ENCODE measurements at regions not wholly inside any gene's neighbourhood (a gene's known extent, or its start where the extent isn't known, plus 50 kb on each side); places are given as distances from the start of the nearest gene placed in this dataset.

GRCh38 chr12:127678945-127679344 lies 588.0 kb upstream of the TMEM132C start:
- no peak overlapping the region for H3K4me3 ChIP-seq (replicated peaks in 1 of 2; ENCODE audit: low read depth in 2 of 2, low read length in 2 of 2)
- TF ChIP-seq, protein P1, sequence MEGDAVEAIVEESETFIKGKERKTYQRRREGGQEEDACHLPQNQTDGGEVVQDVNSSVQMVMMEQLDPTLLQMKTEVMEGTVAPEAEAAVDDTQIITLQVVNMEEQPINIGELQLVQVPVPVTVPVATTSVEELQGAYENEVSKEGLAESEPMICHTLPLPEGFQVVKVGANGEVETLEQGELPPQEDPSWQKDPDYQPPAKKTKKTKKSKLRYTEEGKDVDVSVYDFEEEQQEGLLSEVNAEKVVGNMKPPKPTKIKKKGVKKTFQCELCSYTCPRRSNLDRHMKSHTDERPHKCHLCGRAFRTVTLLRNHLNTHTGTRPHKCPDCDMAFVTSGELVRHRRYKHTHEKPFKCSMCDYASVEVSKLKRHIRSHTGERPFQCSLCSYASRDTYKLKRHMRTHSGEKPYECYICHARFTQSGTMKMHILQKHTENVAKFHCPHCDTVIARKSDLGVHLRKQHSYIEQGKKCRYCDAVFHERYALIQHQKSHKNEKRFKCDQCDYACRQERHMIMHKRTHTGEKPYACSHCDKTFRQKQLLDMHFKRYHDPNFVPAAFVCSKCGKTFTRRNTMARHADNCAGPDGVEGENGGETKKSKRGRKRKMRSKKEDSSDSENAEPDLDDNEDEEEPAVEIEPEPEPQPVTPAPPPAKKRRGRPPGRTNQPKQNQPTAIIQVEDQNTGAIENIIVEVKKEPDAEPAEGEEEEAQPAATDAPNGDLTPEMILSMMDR (IDR thresholded peaks at IDR 0.05; ENCODE audit: low read depth, low read length): no peak
- DNase-seq (ENCODE audit: low read depth in 2 of 2): no peak

- TF ChIP-seq, protein P1 (IDR thresholded peaks at IDR 0.05; ENCODE audit: low read depth, low read length): no peak
- H3K4me3 ChIP-seq (replicated peaks in 1 of 2; ENCODE audit: low read depth in 2 of 2, low read length in 2 of 2): no peak overlapping the region
- DNase-seq (ENCODE audit: low read depth in 2 of 2): peak in 1 of 2 donors; percentile 42
Measured at GRCh38 chr12:127680516-127680915, 586.5 kb upstream of the TMEM132C start.

GRCh38 chr12:127681151-127681754 lies 585.7 kb upstream of the TMEM132C start:
- no peak overlapping the region for H3K4me3 ChIP-seq (replicated peaks in 1 of 2; ENCODE audit: low read depth in 2 of 2, low read length in 2 of 2)
- TF ChIP-seq, protein P1 (IDR thresholded peaks at IDR 0.05; ENCODE audit: low read depth, low read length): no peak
- no peak for DNase-seq (ENCODE audit: low read depth in 2 of 2)

DNA sequence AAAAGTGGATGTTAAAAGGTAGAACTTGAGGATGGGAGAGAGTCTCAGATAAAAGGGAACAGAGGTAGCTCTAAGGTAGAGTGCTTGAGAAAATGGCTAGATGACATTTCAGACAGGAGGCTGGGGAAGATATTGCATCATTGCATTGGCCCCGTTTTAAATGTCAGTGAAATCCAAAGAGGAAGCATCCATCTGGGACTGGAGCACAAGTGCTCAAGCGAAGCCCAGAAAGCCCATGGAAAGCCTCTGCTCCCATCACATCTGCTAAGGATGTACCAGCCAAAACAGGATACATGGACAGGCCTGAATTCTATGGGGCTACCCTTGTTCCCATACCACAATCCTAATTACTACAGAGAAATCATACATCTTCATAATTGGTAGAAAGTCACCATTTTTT lies 581.5 kb upstream of the TMEM132C start:
- TF ChIP-seq, protein P1 (IDR thresholded peaks at IDR 0.05; ENCODE audit: low read depth, low read length): no peak
- DNase-seq (ENCODE audit: low read depth in 2 of 2): no peak
- no peak overlapping the region for H3K4me3 ChIP-seq (replicated peaks in 1 of 2; ENCODE audit: low read depth in 2 of 2, low read length in 2 of 2)

GRCh38 chr12:127685931-127686330 lies 581.0 kb upstream of the TMEM132C start:
- TF ChIP-seq, protein P1 (IDR thresholded peaks at IDR 0.05; ENCODE audit: low read depth, low read length): no peak
- no peak overlapping the region for H3K4me3 ChIP-seq (replicated peaks in 1 of 2; ENCODE audit: low read depth in 2 of 2, low read length in 2 of 2)
- DNase-seq (ENCODE audit: low read depth in 2 of 2): no peak

DNA sequence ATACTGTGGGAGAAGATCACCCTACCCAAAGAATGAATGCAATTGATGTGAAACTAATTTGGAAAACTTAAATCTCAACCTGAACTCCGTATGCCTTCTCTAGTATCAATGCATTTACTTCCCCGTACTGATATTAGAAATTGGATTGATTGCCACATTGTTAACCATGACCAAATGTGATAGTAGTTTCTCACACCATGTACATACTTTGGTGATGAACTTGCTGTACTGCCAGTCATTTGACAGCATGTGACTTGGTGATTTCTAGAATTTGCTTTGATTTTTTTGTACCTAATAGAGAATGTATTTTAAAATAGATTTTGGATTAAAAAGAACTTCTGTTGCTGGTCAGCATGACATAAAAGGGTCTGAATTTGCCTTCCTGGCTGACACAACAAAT lies 579.8 kb upstream of the TMEM132C start:
- no peak for DNase-seq (ENCODE audit: low read depth in 2 of 2)
- TF ChIP-seq, protein P1 (IDR thresholded peaks at IDR 0.05; ENCODE audit: low read depth, low read length): no peak
- H3K4me3 ChIP-seq (replicated peaks in 1 of 2; ENCODE audit: low read depth in 2 of 2, low read length in 2 of 2): no peak overlapping the region

DNA sequence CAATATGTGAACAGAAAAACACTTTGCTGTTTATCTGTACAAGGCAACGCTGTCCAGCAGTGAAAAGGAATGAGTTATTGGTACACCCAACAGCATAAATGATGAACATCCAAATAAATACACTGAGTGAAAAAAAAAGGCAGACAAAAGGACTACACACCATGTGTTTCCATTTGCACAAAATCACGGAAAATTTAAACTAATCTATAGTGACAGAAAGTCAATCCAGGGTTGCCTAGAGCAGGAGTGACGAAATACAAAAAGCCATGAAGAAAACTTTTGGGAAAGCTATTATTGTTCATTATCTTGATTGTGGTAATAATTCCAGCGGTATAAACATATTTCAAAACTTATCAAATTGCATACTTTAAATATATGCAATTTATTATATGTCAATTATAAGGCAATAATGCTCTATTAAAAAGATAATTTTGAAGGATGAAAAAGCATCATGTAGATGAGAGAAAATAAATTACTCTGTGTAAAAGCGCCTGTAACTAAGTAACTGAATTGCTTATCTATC lies 578.0 kb upstream of the TMEM132C start:
- TF ChIP-seq, protein P1 (IDR thresholded peaks at IDR 0.05; ENCODE audit: low read depth, low read length): no peak
- DNase-seq (ENCODE audit: low read depth in 2 of 2): no peak
- no peak overlapping the region for H3K4me3 ChIP-seq (replicated peaks in 1 of 2; ENCODE audit: low read depth in 2 of 2, low read length in 2 of 2)

Measured in cardiac fibroblast (primary cell).